ENCODE measurements at regions not wholly inside any gene's neighbourhood (a gene's known extent, or its start where the extent isn't known, plus 50 kb on each side); places are given as distances from the start of the nearest gene placed in this dataset.

- no peak for DNase-seq
Measured at GRCh38 chr2:146852661-146853060, 992.2 kb upstream of the ACVR2A start.

GRCh38 chr2:146850746-146851145 lies 994.1 kb upstream of the ACVR2A start:
- no peak for DNase-seq

- DNase-seq, result no peak
Measured at GRCh38 chr2:146847846-146848245, 997.0 kb upstream of the ACVR2A start.

GRCh38 chr2:146844226-146844990 lies 1000.4 kb upstream of the ACVR2A start:
- DNase-seq, result no peak

DNA sequence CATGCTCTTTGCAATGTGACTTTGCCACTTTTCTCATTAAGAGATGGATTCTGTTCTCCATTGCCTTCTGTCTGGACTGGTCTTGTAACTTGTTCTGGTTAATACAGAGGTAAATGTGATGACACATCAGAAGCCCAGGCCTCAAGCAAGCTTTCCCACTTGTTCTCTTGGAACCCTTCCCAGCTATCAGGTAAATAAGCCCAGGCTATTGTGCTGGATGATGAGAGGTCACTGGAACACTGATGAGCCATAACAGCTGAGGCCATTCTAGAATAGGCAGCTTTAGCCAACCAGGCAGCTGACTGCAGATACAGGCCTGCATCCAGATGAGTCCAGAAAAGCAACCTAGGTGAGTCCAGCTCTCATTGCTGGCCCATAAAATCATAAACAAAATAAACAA lies 1007.0 kb upstream of the ACVR2A start:
- no peak for DNase-seq

DNA sequence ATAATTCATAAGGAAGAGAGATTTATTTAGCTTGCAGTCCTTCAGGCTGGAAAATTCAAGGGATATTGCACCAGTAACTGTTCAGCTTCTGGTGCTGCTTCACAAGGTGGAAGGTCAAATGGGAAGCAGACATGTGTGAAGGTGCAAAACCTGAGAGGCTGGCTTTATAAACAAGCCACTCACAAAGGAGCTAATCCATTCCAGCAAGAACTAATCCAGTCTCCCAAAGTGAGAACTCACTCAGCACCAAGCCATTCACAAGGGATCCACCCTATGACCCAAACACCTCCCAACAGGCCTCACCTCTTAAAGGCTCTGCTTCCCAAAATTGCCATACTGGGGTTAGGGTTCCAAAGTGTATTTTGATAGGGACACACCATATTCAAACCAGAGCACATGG lies 1018.4 kb upstream of the ACVR2A start:
- no peak for DNase-seq

GRCh38 chr2:146821836-146822316 lies 1023.0 kb upstream of the ACVR2A start:
- DNase-seq, result no peak

DNA sequence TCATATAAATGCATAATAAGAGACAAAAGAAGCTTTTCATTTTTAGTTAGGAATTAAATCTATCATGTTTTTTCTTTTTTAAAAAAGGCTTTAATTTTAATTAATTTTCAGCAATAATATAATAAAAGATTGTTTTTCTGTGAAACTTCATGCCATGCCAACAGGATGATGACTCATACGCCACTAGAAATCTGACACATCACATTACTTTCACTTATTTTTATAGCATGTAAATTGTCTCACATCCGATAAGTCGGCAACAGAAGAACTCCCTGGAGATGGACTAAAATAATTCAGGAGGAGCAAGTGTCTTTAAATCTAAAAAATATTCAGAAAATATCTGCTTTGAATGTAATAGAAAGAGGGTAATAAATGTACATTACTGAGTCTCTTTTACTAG lies 1024.2 kb upstream of the ACVR2A start:
- DNase-seq, result no peak

- DNase-seq, result no peak
Measured at GRCh38 chr2:146818122-146818521, 1026.7 kb upstream of the ACVR2A start.

GRCh38 chr2:146817613-146818012 lies 1027.2 kb upstream of the ACVR2A start:
- DNase-seq, result no peak

- DNase-seq, result no peak
Measured at GRCh38 chr2:146814971-146815370, 1029.9 kb upstream of the ACVR2A start.

- DNase-seq, result no peak
Measured at GRCh38 chr2:146807568-146808168, 1037.2 kb upstream of the ACVR2A start.

DNA sequence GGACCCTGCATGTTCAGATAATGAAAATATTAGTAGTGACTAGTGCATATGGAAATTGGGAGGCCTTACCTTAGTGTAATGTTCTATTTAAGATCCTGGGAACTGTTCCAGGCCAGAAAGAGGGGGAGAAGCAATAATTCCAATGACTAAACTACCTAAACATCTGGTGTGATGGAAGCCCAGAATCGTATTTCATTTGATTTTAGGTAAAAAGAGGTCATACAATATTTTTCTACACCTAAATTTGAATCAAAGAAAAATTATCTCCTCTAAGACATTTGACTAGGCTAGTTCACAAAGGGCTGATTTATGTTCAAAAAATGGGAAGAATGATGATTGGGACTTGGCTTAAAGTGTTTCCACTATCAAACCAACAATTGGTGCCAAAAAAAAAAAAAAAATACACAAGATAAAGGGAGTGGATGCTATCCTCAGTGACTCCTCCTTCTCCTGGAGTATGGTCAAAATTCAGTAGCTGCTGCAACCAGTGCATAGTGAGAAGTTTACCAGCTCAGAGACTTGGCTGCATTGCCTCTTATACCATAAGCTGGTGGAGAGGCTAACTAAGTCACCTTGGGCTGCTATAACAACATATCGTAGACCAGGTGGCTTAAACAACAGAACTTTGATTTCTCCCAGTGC lies 1038.3 kb upstream of the ACVR2A start:
- no peak for DNase-seq

DNA sequence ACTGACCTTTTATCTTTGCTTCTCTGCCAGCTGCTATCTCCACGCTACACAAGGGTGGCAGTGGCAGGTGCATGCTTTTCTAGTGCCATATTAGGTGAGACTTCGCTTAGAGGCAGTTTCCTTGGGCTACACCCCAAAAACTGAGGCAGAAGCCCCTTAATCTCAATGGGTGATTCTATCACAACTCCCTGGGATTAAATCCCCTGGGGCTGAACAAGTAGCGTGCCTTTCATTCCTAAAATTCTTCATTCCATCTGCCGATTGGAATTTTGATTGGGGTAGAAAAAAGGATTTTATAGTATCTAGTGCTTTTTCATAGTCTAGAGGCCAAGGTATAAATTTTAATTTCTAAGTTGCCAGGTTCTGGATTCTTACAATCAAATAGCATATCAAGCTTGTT lies 1040.5 kb upstream of the ACVR2A start:
- no peak for DNase-seq

- DNase-seq, result no peak
Measured at GRCh38 chr2:146801886-146802285, 1042.9 kb upstream of the ACVR2A start.

- no peak for DNase-seq
Measured at GRCh38 chr2:146786396-146786795, 1058.4 kb upstream of the ACVR2A start.

DNA sequence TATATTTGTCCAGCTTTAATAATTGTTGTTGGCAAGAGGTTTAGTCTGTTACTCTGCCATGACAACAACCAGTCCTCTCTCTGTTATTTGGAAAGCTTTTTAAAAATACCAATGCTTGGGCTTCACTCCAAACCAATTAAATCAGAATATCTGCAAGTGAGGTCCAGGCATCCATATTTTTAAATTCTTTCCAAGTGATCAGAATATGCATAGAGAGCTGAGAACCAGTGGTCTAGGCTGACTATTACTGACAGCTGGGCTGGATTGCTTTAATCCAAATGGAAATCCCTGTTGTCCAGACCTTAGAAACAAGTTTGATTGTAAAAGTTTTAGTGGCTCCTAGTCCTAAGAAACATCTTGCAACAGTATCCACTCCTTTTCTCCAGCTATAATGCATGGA lies 1059.7 kb upstream of the ACVR2A start:
- DNase-seq, result no peak

DNA sequence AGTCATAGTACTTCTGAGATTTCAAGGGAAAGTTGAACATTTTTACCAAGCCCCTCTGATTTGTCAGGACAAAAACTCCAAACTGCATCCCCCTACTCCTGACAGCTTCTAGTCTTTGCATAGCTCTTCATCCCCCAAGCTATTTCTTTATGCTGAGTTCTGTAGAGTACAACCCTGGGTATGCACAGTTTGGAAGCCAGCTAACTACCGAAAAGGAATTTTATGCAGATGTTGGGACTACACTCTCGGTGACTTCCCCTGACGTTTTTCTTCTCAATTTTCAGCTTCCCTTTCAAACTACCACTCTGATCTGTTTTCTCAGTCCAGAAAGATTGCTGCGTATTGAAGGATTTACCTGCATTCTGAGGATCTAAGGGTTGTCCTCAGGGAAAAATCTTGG lies 1060.2 kb upstream of the ACVR2A start:
- DNase-seq, result no peak

GRCh38 chr2:146777181-146777580 lies 1067.6 kb upstream of the ACVR2A start:
- no peak for DNase-seq

GRCh38 chr2:146776596-146776995 lies 1068.2 kb upstream of the ACVR2A start:
- no peak for DNase-seq

GRCh38 chr2:146771531-146771930 lies 1073.3 kb upstream of the ACVR2A start:
- no peak for DNase-seq

DNA sequence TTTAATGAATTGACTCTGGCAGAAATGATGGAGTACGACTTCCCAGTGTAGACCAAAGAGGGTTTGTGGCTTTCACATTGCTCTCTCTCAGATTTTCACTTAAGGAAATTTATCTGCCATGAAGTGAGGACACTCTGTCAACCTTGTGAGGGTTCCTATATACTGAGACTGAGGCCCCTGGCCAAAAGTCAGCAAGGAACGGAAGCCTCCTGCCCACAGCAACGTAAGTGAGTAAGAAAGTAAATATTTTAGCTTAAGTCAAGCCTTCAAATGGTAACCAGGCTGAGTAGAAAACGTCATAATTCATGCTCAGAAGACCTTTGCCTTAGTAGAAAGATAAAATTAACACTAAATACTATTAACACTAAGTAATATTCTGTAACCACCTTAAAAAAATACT lies 1080.5 kb upstream of the ACVR2A start:
- no peak for DNase-seq

DNA sequence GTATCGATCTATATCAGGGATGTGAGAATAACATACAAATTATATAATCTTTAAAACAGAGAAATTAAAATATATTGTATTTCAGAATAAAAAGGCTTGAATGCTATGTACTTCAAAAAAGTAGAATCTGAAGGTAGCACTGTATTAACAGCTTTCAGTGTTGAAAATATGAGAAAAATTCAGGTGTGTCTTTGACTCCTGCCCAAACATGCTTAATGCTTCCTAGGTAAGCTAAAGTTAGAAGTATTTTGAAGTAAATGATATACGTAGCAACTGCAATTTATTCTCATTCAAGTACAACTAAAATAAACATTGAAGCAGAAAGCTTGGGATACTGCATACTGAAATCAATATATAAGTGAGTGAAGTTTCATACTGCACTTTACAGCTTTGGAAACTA lies 1082.0 kb upstream of the ACVR2A start:
- no peak for DNase-seq

DNA sequence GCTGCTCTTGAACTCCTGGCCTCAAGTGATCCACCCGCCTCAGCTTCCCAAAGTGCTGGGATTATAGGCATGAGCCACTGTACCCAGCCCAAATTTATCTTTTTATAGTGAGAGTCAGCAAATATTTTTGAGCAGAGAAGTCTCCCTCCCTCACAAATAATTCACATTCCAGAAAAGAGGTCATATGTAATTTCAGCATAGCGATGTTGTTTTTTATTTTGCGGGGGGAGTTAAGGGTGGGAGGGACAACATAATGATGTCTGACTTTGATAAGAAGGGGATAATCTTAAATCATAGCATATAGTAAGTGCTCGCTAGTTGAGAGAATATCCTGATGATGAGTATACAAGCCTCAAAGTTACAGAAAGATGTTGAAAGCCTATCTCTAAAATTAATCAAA lies 1090.2 kb upstream of the ACVR2A start:
- DNase-seq, result no peak

All from activated gamma-delta T cell (primary cell).